Neural cell (in vitro differentiated cells): ENCODE measurements at regions not wholly inside any gene's neighbourhood (a gene's known extent, or its start where the extent isn't known, plus 50 kb on each side); places are given as distances from the start of the nearest gene placed in this dataset.

ENCODE experiments used
- EP300 ChIP-seq: fragments of 450-650 bp; conservative IDR thresholded peaks from 2 replicates; pipeline ENCODE4 v1.6.1; 2014; ENCODE audit warnings: antibody characterized with exemption, mild to moderate bottlenecking, moderate library complexity; ENCODE audit not compliant: poor library complexity, severe bottlenecking
- MXI1 ChIP-seq: fragments of 450-650 bp; conservative IDR thresholded peaks from 2 replicates; pipeline ENCODE4 v1.6.1; 2014; ENCODE audit warnings: antibody characterized with exemption, mild to moderate bottlenecking; ENCODE audit not compliant: poor library complexity, severe bottlenecking
- TF ChIP-seq, protein P1 (sequence below): fragments of 450-650 bp; IDR thresholded peaks from 2 replicates; pipeline ENCODE4 v1.5.1; 2014; ENCODE audit warnings: antibody characterized with exemption, mild to moderate bottlenecking, moderate library complexity; ENCODE audit not compliant: poor library complexity, severe bottlenecking

DNA sequence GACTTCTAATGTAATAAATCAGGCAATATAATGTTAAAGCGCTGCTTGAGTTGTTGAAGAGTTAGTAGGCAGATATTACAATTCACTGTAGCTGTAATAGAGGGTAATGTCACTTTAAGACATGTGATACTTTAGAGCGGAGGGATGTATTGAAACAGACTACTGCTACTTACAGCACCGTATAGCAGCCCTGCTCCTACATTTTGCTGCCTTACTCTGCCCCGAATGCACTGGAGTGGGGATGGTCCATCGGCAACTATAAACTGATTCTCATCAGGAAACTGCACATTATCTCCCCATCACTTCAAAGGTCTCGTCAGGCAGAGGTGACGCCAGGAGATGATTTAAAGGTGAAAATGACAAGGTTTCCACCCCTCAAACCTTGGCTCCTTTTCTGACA lies 349.7 kb upstream of the SUCLG2 start:
- TF ChIP-seq MXI1 (no peak), EP300 (no peak)
- TF ChIP-seq, protein P1, sequence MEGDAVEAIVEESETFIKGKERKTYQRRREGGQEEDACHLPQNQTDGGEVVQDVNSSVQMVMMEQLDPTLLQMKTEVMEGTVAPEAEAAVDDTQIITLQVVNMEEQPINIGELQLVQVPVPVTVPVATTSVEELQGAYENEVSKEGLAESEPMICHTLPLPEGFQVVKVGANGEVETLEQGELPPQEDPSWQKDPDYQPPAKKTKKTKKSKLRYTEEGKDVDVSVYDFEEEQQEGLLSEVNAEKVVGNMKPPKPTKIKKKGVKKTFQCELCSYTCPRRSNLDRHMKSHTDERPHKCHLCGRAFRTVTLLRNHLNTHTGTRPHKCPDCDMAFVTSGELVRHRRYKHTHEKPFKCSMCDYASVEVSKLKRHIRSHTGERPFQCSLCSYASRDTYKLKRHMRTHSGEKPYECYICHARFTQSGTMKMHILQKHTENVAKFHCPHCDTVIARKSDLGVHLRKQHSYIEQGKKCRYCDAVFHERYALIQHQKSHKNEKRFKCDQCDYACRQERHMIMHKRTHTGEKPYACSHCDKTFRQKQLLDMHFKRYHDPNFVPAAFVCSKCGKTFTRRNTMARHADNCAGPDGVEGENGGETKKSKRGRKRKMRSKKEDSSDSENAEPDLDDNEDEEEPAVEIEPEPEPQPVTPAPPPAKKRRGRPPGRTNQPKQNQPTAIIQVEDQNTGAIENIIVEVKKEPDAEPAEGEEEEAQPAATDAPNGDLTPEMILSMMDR, result no peak
